GM19043 (cell line): ENCODE measurements at regions not wholly inside any gene's neighbourhood (a gene's known extent, or its start where the extent isn't known, plus 50 kb on each side); places are given as distances from the start of the nearest gene placed in this dataset.
"Not testable (repeated sequence)": the region's sequence is repeated elsewhere in the genome, so short reads cannot be mapped to it uniquely, and the experiment has no call there.

ENCODE experiments used
- ATAC-seq: cut with Tn5 transposase; IDR thresholded peaks from one replicate; pipeline ENCODE4 v1.9.1; 2021; ENCODE audit warnings: low read depth; ENCODE audit not compliant: unreplicated experiment

GRCh38 chr4:131750006-131750405 lies 1399.1 kb upstream of the PCDH10 start:
- not testable (repeated sequence) for ATAC-seq

- ATAC-seq, result not testable (repeated sequence)
Observed at GRCh38 chr4:131750469-131750868, 1398.6 kb upstream of the PCDH10 start.

- not testable (repeated sequence) for ATAC-seq
Observed at GRCh38 chr4:131762234-131762633, 1386.9 kb upstream of the PCDH10 start.

GRCh38 chr4:131764730-131765129 lies 1384.4 kb upstream of the PCDH10 start:
- no peak for ATAC-seq

- ATAC-seq, result not testable (repeated sequence)
Observed at GRCh38 chr4:131774382-131774781, 1374.7 kb upstream of the PCDH10 start.

GRCh38 chr4:131810565-131810964 lies 1338.5 kb upstream of the PCDH10 start:
- ATAC-seq, result not testable (repeated sequence)
